ENCODE measurements at regions not wholly inside any gene's neighbourhood (a gene's known extent, or its start where the extent isn't known, plus 50 kb on each side); places are given as distances from the start of the nearest gene placed in this dataset.

DNA sequence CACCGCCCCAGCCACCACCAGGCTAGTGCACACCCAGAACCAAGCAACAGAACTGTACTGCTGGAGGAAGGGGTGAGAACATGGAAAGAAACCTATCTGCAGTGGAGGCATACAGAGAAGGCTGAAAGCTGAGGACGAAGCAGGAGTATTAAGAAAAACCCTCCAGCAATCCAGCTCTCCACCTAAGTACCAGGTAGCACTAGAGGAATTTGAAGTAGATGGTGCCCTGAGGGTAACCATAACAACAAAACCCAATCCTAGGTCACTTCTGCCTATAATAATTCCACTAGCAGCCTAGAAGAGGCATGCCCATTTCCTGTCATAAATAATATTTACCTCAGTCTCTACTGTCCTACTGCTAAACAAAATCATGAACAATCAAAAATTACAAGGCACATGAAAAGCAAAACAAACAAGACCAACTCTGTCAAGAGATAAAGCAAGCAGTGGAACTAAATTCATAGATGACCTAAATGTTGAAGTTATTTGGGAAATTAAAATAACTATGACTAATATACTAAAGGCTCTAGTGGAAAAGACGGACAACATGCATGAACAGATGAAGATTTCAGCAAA, 51.1 kb downstream of the HYCC1 start:
- Mint-ChIP-seq H3K4me3 (no peak overlapping the region), H3K27me3 (ENCODE audit: low read depth) (no peaks in the 10 kb centered on the region), H3K9me3 (no peaks in the 10 kb centered on the region), H3K4me1 (ENCODE audit: low read depth) (peaks cover 2% of the 10 kb centered on the region), H3K36me3 (ENCODE audit: low read depth) (peaks cover 28% of the 10 kb centered on the region), H3K27ac (no peak overlapping the region)

DNA sequence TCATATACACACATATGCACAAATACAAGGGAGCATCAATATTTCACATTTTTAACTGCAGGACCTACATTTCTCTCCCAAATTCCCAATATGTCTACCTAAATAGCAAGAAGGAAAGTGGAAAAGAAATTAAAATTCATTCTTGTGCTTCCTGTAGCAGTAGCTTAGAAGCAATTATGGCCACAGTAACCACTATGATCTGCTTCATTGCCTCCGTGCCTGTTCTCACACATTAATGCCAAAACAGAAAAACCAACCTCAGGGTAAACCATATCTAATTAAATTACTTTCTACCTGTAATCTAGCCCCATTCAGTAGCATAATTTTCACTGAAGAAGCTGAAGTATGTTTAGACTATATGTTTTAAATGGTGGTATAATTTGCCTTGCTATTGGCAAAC, 55.2 kb downstream of the HYCC1 start:
- H3K4me1 Mint-ChIP-seq (ENCODE audit: low read depth) = peaks cover 4% of the 10 kb centered on the region

DNA sequence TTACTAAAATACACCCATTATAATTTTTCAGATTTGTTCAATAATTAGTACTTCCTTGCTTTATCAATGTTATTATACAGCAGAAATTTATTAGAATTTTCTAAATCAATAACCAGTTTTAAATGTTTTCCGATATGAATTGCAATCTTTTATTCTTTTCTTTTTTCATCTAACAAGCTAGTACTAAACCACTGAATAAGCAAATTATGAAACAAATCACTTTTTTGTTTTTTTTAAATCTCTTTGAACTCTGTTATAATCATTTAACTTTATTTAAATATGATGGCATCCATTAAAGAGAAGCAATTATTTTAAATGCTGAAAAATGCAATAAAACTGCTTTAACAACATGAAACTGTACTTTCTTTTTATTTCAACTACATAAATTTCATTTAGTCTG, 59.7 kb downstream of the HYCC1 start:
- no peaks in the 10 kb centered on the region for H3K27me3 Mint-ChIP-seq (ENCODE audit: low read depth)
- peaks cover 15% of the 10 kb centered on the region for H3K36me3 Mint-ChIP-seq (ENCODE audit: low read depth)
- no peak overlapping the region for H3K27ac Mint-ChIP-seq
- no peak overlapping the region for H3K4me3 Mint-ChIP-seq
- no peaks in the 10 kb centered on the region for H3K9me3 Mint-ChIP-seq
- H3K4me1 Mint-ChIP-seq (ENCODE audit: low read depth) = peaks cover 4% of the 10 kb centered on the region

More for the DNA sequence above, 55.2 kb downstream of the HYCC1 start:
- Mint-ChIP-seq H3K4me3 (no peak overlapping the region), H3K27me3 (ENCODE audit: low read depth) (no peaks in the 10 kb centered on the region), H3K27ac (no peak overlapping the region), H3K36me3 (ENCODE audit: low read depth) (peaks cover 25% of the 10 kb centered on the region), H3K9me3 (no peaks in the 10 kb centered on the region)

DNA sequence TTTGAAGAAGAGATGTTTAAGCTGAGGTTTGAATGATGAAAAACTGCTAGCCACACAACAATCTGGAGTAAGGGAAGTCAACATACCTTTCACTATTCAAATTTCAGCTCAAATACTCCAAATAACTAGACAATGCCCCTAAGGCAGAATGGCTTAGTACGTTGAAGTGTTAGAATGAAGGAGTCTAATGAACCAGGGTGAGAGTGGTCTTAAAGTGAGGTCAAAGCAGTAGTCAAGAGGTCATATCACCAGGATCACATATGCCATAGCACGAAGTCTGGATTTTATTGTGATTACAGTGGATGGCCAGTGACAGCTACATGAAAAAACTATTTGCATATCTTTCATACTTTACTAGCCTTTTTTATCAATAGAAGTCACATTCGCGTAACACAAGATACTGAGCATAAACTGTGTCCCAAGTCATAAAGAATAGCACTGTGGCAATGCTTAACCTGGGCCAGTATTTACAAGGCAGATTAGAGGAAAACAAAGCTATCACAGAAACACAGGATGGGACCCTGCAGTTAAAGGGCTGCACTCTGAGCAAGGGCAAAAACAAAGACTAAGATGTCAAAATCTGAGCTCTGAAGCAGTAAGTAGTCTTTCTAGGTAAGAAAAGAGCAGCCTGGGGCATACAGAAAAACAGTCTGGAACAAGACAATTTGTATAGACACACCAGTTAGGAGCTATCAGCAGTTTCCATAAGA, 61.5 kb downstream of the HYCC1 start:
- no peak overlapping the region for H3K27ac Mint-ChIP-seq
- H3K4me3 Mint-ChIP-seq = no peak overlapping the region
- peaks cover 9% of the 10 kb centered on the region for H3K36me3 Mint-ChIP-seq (ENCODE audit: low read depth)
- H3K9me3 Mint-ChIP-seq = no peaks in the 10 kb centered on the region
- H3K27me3 Mint-ChIP-seq (ENCODE audit: low read depth) = no peaks in the 10 kb centered on the region
- peaks cover 2% of the 10 kb centered on the region for H3K4me1 Mint-ChIP-seq (ENCODE audit: low read depth)

DNA sequence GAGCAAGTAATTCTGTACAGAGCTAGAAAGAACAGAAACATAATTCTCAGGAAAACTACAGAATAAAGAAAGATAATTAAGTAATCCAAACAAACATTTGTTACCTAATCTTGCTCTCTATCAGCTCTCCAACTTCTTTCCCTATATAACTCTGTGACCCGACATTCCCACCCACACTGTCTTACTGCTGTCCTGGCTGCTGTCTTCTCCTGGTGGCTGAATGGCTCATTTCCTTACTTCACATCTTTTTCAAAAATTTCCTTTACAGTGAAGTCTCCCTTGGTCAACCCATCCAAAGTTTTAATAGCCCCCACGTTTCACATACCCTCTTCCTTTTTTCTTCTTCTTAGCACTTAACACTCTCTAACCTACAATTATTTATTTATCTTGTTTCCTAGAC, 64.0 kb downstream of the HYCC1 start:
- H3K4me1 Mint-ChIP-seq (ENCODE audit: low read depth) = peaks cover 2% of the 10 kb centered on the region
- H3K27ac Mint-ChIP-seq = no peak overlapping the region
- peaks cover 9% of the 10 kb centered on the region for H3K36me3 Mint-ChIP-seq (ENCODE audit: low read depth)
- no peaks in the 10 kb centered on the region for H3K9me3 Mint-ChIP-seq
- H3K4me3 Mint-ChIP-seq = no peak overlapping the region
- H3K27me3 Mint-ChIP-seq (ENCODE audit: low read depth) = no peaks in the 10 kb centered on the region

DNA sequence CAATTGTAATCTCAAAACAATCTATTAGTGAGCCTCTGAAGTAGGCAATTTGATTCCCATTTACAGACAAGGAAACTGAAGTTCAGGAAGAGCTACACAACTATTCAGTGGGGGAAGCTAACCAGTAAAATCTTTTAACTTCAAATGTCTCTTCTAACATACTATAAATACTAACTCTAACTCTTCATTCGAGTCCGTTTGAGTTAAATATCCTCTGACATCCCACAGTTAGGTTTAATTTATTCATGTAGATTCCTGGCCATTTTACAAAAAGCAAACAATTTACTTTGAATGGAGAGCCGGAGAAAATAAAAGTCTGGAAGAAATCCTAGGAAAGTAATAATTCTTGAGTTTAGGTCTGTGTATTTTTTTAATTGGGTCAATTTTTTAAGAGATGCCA, 64.7 kb downstream of the HYCC1 start:
- Mint-ChIP-seq H3K27ac (no peak overlapping the region), H3K36me3 (ENCODE audit: low read depth) (peaks cover 12% of the 10 kb centered on the region), H3K27me3 (ENCODE audit: low read depth) (no peaks in the 10 kb centered on the region), H3K4me3 (no peak overlapping the region), H3K4me1 (ENCODE audit: low read depth) (peaks cover 2% of the 10 kb centered on the region), H3K9me3 (no peaks in the 10 kb centered on the region)

DNA sequence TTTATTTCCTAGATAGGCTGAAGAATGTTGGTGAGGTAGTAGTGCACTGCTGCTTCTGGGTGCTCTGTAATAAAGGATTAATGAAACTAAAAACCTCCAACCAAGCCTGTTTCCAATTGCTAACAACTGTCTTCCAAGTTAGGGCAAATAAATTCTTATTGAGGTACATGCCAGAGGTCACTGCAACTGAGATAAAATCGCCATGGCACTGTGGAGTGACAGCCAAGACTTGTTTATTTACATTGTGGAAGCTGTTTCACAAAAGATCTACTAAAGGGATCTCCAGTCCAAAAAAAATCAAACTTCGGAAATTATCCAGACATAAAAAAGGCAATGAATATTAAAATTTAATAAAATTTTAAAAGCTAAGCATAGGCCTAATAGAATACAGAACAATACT, 65.2 kb downstream of the HYCC1 start:
- no peak overlapping the region for H3K27ac Mint-ChIP-seq
- H3K4me3 Mint-ChIP-seq = no peak overlapping the region
- no peaks in the 10 kb centered on the region for H3K27me3 Mint-ChIP-seq (ENCODE audit: low read depth)
- H3K36me3 Mint-ChIP-seq (ENCODE audit: low read depth) = peaks cover 12% of the 10 kb centered on the region
- H3K4me1 Mint-ChIP-seq (ENCODE audit: low read depth) = peaks cover 2% of the 10 kb centered on the region
- no peaks in the 10 kb centered on the region for H3K9me3 Mint-ChIP-seq

DNA sequence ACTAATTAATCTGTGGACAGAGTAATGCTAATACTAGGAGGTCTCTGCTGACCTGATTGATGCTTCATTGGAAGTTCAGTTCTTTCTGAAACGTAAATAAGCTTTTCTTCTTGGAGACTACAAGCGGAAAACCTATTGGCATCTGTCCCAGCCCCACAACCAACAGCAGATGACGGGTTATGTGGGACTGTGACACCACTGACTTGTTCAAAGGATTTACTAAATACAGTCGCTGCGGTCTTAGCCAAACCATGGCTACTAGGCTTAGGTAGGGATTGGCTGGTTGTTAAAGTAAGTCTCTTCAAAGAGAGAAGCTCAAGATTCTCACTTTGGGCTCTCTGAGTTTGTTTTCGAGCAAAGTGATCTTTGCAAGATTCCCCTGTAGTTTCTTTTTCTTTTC, 68.3 kb downstream of the HYCC1 start:
- Mint-ChIP-seq H3K36me3 (ENCODE audit: low read depth) (peaks cover 11% of the 10 kb centered on the region), H3K27me3 (ENCODE audit: low read depth) (no peaks in the 10 kb centered on the region)

DNA sequence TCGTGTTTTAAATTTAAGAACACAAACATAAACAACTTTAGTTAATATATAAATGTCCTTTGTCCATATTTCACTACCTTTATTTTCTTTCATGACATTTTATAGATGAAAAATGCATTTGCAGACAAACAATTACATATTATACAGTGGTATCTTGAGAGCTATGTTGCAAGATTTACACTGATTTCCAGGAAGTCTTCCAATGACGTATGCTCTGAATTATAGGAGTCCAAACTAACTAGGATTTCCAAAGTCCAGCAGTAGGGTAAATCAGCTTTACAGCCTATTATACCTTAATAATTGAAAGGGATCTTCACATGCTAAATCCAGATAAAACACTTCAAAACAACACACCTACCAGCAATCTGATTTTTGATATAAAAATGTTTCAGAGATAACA, 69.4 kb downstream of the HYCC1 start:
- no peaks in the 10 kb centered on the region for H3K9me3 Mint-ChIP-seq
- H3K27ac Mint-ChIP-seq = no peak overlapping the region
- peaks cover 13% of the 10 kb centered on the region for H3K36me3 Mint-ChIP-seq (ENCODE audit: low read depth)
- H3K4me1 Mint-ChIP-seq (ENCODE audit: low read depth) = peaks cover 2% of the 10 kb centered on the region
- no peak overlapping the region for H3K4me3 Mint-ChIP-seq
- no peaks in the 10 kb centered on the region for H3K27me3 Mint-ChIP-seq (ENCODE audit: low read depth)

More for the DNA sequence above, 68.3 kb downstream of the HYCC1 start:
- Mint-ChIP-seq H3K27ac (no peak overlapping the region), H3K4me1 (ENCODE audit: low read depth) (peaks cover 2% of the 10 kb centered on the region), H3K4me3 (no peak overlapping the region), H3K9me3 (no peaks in the 10 kb centered on the region)

DNA sequence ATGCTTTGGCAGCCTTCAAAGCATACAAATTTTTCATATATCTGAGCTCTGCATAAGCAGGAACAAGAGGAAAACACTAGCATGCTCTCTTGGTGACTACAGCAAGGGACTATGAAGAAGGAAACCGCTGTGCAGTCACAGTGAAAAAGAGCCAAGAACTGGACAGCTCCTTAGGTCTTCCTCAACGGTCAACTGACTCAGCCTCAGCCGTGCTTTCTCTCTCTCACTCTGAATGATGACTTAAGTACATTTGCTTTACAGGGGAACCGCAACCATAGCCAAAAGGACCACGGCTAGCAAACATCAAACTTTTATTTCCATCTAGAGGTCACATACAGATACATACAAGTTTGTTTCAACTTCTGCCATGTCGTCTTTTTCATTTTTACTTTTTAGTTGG, 69.9 kb downstream of the HYCC1 start:
- Mint-ChIP-seq H3K4me1 (ENCODE audit: low read depth) (peaks cover 2% of the 10 kb centered on the region), H3K27me3 (ENCODE audit: low read depth) (no peaks in the 10 kb centered on the region), H3K27ac (no peak overlapping the region), H3K4me3 (no peak overlapping the region), H3K36me3 (ENCODE audit: low read depth) (peaks cover 13% of the 10 kb centered on the region), H3K9me3 (no peaks in the 10 kb centered on the region)

DNA sequence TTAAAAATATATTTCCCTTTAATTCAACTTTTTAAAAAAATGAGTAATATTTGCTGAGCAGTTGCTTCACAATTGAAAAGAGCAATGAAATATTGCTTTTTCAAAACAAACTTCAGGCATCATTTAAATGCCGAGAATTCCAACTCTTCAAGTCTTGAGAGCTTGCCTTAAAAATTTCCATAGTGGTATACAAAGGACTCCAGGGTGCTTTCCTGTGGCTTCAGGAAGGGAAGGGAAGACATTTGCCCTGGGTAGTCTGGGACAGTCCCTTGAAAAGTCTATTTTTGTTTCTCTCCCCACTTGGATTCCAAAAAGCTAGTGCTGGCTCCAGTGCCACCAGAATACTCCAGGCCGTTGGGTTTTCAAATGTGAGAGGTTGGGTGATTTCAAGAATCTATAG, 71.7 kb downstream of the HYCC1 start:
- Mint-ChIP-seq H3K4me3 (no peak overlapping the region), H3K4me1 (ENCODE audit: low read depth) (peaks cover 2% of the 10 kb centered on the region), H3K27me3 (ENCODE audit: low read depth) (no peaks in the 10 kb centered on the region), H3K9me3 (no peaks in the 10 kb centered on the region), H3K27ac (no peak overlapping the region), H3K36me3 (ENCODE audit: low read depth) (peaks cover 14% of the 10 kb centered on the region)

DNA sequence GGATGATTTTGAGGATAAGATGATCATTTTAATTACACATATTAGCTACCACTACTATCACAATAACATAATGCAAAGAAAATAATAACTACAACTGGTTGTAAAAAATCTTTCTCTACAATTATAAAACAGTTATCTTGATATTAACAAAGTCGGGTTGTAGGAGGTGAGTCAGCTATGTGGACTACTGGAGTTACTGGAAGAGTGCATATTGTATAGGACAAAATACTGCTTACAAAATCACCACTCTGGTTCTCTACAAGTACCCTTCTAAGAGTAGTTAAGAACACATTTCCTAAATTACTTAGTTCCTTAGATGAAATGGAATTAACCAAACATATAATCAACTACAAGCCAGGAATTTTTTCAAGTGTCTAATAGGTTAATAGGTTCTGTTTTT, 74.1 kb downstream of the HYCC1 start:
- H3K27me3 Mint-ChIP-seq (ENCODE audit: low read depth) = no peaks in the 10 kb centered on the region
- no peak overlapping the region for H3K27ac Mint-ChIP-seq
- no peaks in the 10 kb centered on the region for H3K9me3 Mint-ChIP-seq
- H3K36me3 Mint-ChIP-seq (ENCODE audit: low read depth) = peaks cover 8% of the 10 kb centered on the region
- H3K4me1 Mint-ChIP-seq (ENCODE audit: low read depth) = no peaks in the 10 kb centered on the region
- H3K4me3 Mint-ChIP-seq = no peak overlapping the region

DNA sequence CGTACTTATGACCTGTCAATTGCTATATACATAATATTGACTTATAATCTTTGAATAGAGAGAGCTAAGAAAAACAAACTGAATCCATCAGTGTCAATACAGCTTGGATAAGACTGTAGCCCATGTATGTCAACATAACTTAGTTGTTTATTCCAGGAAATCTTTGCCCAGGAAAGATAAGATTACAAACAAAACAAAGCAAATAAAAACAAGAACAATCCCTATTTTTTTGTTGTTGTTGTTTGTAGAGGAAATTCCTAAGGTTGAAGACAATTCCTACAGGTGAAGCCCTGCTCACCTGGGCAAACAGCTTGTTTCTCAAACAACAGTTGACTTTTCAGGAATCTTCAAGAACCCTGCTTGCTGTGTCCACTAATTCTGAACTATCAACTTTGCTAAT, 76.0 kb downstream of the HYCC1 start:
- Mint-ChIP-seq H3K27ac (no peak overlapping the region), H3K36me3 (ENCODE audit: low read depth) (peaks cover 7% of the 10 kb centered on the region), H3K4me1 (ENCODE audit: low read depth) (no peaks in the 10 kb centered on the region), H3K9me3 (no peaks in the 10 kb centered on the region), H3K4me3 (no peak overlapping the region), H3K27me3 (ENCODE audit: low read depth) (no peaks in the 10 kb centered on the region)

DNA sequence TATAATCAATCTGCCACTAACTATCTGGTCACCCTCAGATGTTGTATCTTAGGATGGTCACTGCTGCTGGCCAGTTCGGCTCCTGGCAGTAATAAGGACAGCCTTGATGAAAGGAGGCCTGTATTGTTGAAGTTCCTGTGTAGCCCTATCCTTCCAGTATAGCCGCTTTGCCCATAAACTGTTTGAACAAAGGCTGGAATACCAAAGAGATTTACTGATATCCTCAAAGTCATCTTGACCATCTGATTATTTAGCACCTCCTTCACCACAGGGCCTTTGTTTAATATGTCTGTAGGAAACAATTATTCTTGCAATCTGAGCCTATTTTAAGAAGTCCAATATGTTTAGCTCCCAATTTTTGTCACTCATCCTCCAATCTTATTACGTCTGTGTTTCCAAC, 77.7 kb downstream of the HYCC1 start:
- H3K27ac Mint-ChIP-seq = no peak overlapping the region
- H3K27me3 Mint-ChIP-seq (ENCODE audit: low read depth) = peaks cover 3% of the 10 kb centered on the region
- peaks cover 7% of the 10 kb centered on the region for H3K36me3 Mint-ChIP-seq (ENCODE audit: low read depth)
- H3K9me3 Mint-ChIP-seq = no peaks in the 10 kb centered on the region
- H3K4me1 Mint-ChIP-seq (ENCODE audit: low read depth) = no peaks in the 10 kb centered on the region
- H3K4me3 Mint-ChIP-seq = no peak overlapping the region

DNA sequence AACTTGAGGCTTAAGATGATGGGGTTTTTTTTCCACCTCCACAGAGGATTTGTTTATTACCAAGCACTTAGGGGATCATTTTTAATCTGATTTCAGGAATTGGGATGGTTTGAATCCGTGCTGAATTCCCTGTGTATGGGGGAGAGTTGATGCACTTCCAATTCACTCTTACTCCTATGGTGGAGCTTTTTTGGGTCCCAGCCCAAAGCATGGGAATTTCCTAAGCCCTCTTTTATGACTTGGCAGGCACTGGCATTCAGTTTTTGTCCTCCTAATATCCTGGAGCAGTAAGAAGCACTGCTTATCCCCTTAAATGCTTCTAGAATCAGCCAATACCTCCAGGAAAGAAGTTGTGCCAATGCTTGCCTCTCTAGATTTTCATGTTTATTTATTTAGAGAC, 78.7 kb downstream of the HYCC1 start:
- peaks cover 5% of the 10 kb centered on the region for H3K36me3 Mint-ChIP-seq (ENCODE audit: low read depth)
- peaks cover 6% of the 10 kb centered on the region for H3K9me3 Mint-ChIP-seq
- peaks cover 3% of the 10 kb centered on the region for H3K27me3 Mint-ChIP-seq (ENCODE audit: low read depth)

More for the DNA sequence above, 78.7 kb downstream of the HYCC1 start:
- Mint-ChIP-seq H3K4me1 (ENCODE audit: low read depth) (no peaks in the 10 kb centered on the region), H3K27ac (no peak overlapping the region), H3K4me3 (no peak overlapping the region)
